HepG2 (cell line): ENCODE measurements at regions not wholly inside any gene's neighbourhood (a gene's known extent, or its start where the extent isn't known, plus 50 kb on each side); places are given as distances from the start of the nearest gene placed in this dataset.

ENCODE experiments used
- ATAC-seq: fragments of 200-7000 bp; cut with Tn5 transposase; 3 replicates; pipeline ENCODE4 v1.9.1; 2020; ENCODE audit warnings: mild to moderate bottlenecking, moderate library complexity
- BruUV-seq: library from RNA; stranded (reverse); fragments of 400-500 nt; replicated peaks from 2 replicates; lab custom pipeline; 2021; lab: Mats Ljungman, UMichigan
- CTCF ChIA-PET: fragments of 300-600 bp; formaldehyde crosslinking; extraction: SDS; loops from one replicate; lab custom pipeline; 2021; ENCODE audit warnings: low total read pairs, inconsistent platforms, low intra/inter-chr PET ratio; lab: Yijun Ruan, JAX
- POLR2A ChIA-PET: fragments of 350-600 bp; sonication (Branson Sonifier 250); formaldehyde crosslinking; loops from one replicate; lab custom pipeline; 2020; ENCODE audit warnings: antibody characterized with exemption, inconsistent platforms; lab: Yijun Ruan, JAX
- DNase-seq: peaks from one replicate; pipeline ENCODE4 v3.0.0-alpha.2; 2015; ENCODE audit warnings: low spot score
- FAIRE-seq: peaks from 3 replicates; lab custom pipeline; 2011; peaks lifted over from hg19 to GRCh38; lab: Jason Lieb, UNC
- H2AFZ ChIP-seq: one replicate; pipeline ENCODE4 v1.6.1; 2011; ENCODE audit warnings: low read length, inconsistent platforms
- H3K27ac ChIP-seq: fragments of 300-600 bp; 3 replicates; pipeline ENCODE4 v1.8.0; 2011; ENCODE audit warnings: mixed run types, mild to moderate bottlenecking, mixed read lengths, low read length, inconsistent platforms; ENCODE audit not compliant: insufficient read depth; ENCODE audit errors: extremely low read length
- H3K27me3 ChIP-seq, 2 experiments: fragments of 200-600 bp in 1 of 2; 2 replicates in 1 of 2; 3 replicates in 1 of 2; pipeline versions ENCODE4 v1.6.0 to v1.8.0; 2011; ENCODE audit warnings: low read length in 2 of 2, mild to moderate bottlenecking in 2 of 2, moderate library complexity in 2 of 2, inconsistent platforms in 1 of 2; ENCODE audit not compliant: insufficient read depth in 2 of 2, control insufficient read depth in 1 of 2
- H3K36me3 ChIP-seq, 2 experiments: fragments of 200-600 bp in 1 of 2; replicated peaks in 1 of 2; 2 replicates in 1 of 2; 3 replicates in 1 of 2; pipeline versions ENCODE4 v1.5.1 to v1.8.0; 2011; ENCODE audit warnings: low read length in 2 of 2, inconsistent platforms in 1 of 2; ENCODE audit not compliant: insufficient read depth in 2 of 2, control insufficient read depth in 1 of 2
- H3K4me1 ChIP-seq: 2 replicates; pipeline ENCODE4 v1.5.1; 2012; ENCODE audit warnings: low read length, inconsistent platforms; ENCODE audit not compliant: insufficient read depth
- H3K4me2 ChIP-seq: 2 replicates; pipeline ENCODE4 v1.6.0; 2011; ENCODE audit warnings: low read depth, low read length, inconsistent platforms
- H3K4me3 ChIP-seq, 3 experiments: fragments of 200-600 bp in 1 of 3; sonication (generic), shearing (Covaris generic) in 1 of 3; replicated peaks in 1 of 3; 2 replicates each; pipeline ENCODE4 v1.5.1; 2011 to 2016; ENCODE audit warnings: low read length in 3 of 3, inconsistent platforms in 2 of 3, low read depth in 2 of 3, mild to moderate bottlenecking in 2 of 3, control low read depth in 1 of 3, mixed read lengths in 1 of 3; ENCODE audit not compliant: insufficient read depth in 1 of 3
- H3K79me2 ChIP-seq: one replicate; pipeline ENCODE4 v1.6.1; 2011; ENCODE audit warnings: low read length, inconsistent platforms; ENCODE audit not compliant: insufficient read depth
- H3K9ac ChIP-seq: 2 replicates; pipeline ENCODE4 v1.6.0; 2011; ENCODE audit warnings: mild to moderate bottlenecking, low read depth, low read length, inconsistent platforms; ENCODE audit not compliant: insufficient read depth
- H3K9me3 ChIP-seq: 2 replicates; pipeline ENCODE4 v1.5.1; 2012; ENCODE audit warnings: mild to moderate bottlenecking, low read length
- H4K20me1 ChIP-seq: 2 replicates; pipeline ENCODE4 v1.6.0; 2011; ENCODE audit warnings: inconsistent platforms, mild to moderate bottlenecking, low read length, moderate library complexity; ENCODE audit not compliant: insufficient read depth
- DR1 ChIP-seq: sonication (generic); formaldehyde crosslinking; IDR thresholded peaks from 2 replicates; pipeline ENCODE4 v1.8.0; 2021; ENCODE audit warnings: mild to moderate bottlenecking, missing genetic modification reagents, inconsistent platforms
- KDM6A ChIP-seq: IDR thresholded peaks from 2 replicates; pipeline ENCODE4 v1.6.1; 2016; ENCODE audit warnings: low read depth
- MLX ChIP-seq: IDR thresholded peaks from 2 replicates; pipeline ENCODE4 v1.6.1; 2016
- PAF1 ChIP-seq: IDR thresholded peaks from 2 replicates; pipeline ENCODE4 v1.6.1; 2016; ENCODE audit warnings: missing genetic modification reagents, missing compliant biosample characterization
- RBAK ChIP-seq: sonication (generic); formaldehyde crosslinking; IDR thresholded peaks from 2 replicates; pipeline ENCODE4 v1.5.1; 2020; ENCODE audit warnings: mild to moderate bottlenecking, missing genetic modification reagents
- ZBTB44 ChIP-seq: sonication (generic); formaldehyde crosslinking; IDR thresholded peaks from 2 replicates; pipeline ENCODE4 v1.4.0; 2020; ENCODE audit warnings: missing genetic modification reagents
- ZSCAN21 ChIP-seq: sonication (generic); formaldehyde crosslinking; IDR thresholded peaks from 2 replicates; pipeline ENCODE4 v1.8.0; 2022; ENCODE audit warnings: mild to moderate bottlenecking, missing genetic modification reagents, moderate library complexity, borderline replicate concordance
- WGBS: methylation state at CpG from one replicate; pipeline ENCODE4 v1.1.6; 2017; ENCODE audit warnings: low lambda C conversion rate; 5-methylcytosine and 5-hydroxymethylcytosine counted together
- in situ Hi-C: cut with HindIII; loops from 2 replicates; pipeline ENCODE4 v1.10.0; 2017; ENCODE audit warnings: low pct_unique_long_range_greater_than_20kb; ENCODE audit not compliant: extremely low pct_ligation_motif_present
- intact Hi-C: fragments of 100-400 bp; cut with micrococcal nuclease; formaldehyde crosslinking; loops from one replicate; pipeline ENCODE4 v1.10.0; 2022; ENCODE audit not compliant: unreplicated experiment
- TF ChIP-seq, protein P1 (sequence below): sonication (generic); formaldehyde crosslinking; IDR thresholded peaks from 2 replicates; pipeline ENCODE4 v1.5.0; 2020; ENCODE audit warnings: mild to moderate bottlenecking, missing genetic modification reagents
- TF ChIP-seq, protein P2 (sequence below): IDR thresholded peaks from 2 replicates; pipeline ENCODE4 v1.6.1; 2016; ENCODE audit warnings: control low read depth

DNA sequence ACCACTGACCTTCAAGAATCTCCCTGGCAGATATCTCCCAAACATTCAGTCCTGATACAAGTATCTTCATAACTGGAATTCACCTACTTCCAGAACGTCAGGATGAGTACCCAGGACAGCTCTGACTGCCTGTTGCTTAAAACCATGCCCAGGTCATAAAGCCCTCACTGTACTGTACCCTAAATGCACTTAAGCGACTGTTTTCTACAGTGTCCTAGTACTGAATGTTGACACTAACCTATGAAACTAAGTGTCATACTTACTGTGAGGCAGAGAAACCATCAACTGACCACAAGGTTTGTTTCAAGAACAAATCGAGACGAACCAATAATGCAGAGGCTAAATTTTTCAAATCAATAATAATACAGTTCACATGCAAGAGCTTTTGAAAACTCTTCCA lies 178.7 kb upstream of the NSMCE3 start:
- no peaks in the 10 kb centered on the region for H3K4me1 ChIP-seq
- H3K4me3 ChIP-seq: no peak overlapping the region
- H3K79me2 ChIP-seq: no peaks in the 10 kb centered on the region
- no TSS peak for BruUV-seq
- FAIRE-seq (no peak), DNase-seq (no peak), ATAC-seq (no peak)
- intact Hi-C loops: no loop called here
- no peaks in the 10 kb centered on the region for H3K36me3 ChIP-seq
- H3K9ac ChIP-seq: no peak overlapping the region
- 0% methylated on average over 4 of the region's 4 CpGs for WGBS
- no peak overlapping the region for H3K27ac ChIP-seq
- H3K9me3 ChIP-seq: no peaks in the 10 kb centered on the region
- H4K20me1 ChIP-seq: no peaks in the 10 kb centered on the region
- peaks cover 1 to 13% of the 10 kb centered on the region in 2 experiments; a peak in 2 of 5 replicates for H3K27me3 ChIP-seq
- no peak overlapping the region for H2AFZ ChIP-seq
- TF ChIP-seq ZBTB44 (CRISPR knock-in tag) (no peak), RBAK (CRISPR knock-in tag) (no peak), MLX (CRISPR knock-in tag) (no peak), ZSCAN21 (CRISPR knock-in tag) (no peak), KDM6A (CRISPR knock-in tag) (no peak), DR1 (CRISPR knock-in tag) (no peak), PAF1 (CRISPR knock-in tag) (no peak)
- TF ChIP-seq, protein P1, sequence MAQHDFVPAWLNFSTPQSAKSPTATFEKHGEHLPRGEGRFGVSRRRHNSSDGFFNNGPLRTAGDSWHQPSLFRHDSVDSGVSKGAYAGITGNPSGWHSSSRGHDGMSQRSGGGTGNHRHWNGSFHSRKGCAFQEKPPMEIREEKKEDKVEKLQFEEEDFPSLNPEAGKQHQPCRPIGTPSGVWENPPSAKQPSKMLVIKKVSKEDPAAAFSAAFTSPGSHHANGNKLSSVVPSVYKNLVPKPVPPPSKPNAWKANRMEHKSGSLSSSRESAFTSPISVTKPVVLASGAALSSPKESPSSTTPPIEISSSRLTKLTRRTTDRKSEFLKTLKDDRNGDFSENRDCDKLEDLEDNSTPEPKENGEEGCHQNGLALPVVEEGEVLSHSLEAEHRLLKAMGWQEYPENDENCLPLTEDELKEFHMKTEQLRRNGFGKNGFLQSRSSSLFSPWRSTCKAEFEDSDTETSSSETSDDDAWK (CRISPR knock-in tag): no peak
- TF ChIP-seq, protein P2, sequence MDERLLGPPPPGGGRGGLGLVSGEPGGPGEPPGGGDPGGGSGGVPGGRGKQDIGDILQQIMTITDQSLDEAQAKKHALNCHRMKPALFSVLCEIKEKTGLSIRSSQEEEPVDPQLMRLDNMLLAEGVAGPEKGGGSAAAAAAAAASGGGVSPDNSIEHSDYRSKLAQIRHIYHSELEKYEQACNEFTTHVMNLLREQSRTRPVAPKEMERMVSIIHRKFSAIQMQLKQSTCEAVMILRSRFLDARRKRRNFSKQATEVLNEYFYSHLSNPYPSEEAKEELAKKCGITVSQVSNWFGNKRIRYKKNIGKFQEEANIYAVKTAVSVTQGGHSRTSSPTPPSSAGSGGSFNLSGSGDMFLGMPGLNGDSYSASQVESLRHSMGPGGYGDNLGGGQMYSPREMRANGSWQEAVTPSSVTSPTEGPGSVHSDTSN (CRISPR knock-in tag): no peak
- POLR2A ChIA-PET: no interaction called here
- CTCF ChIA-PET: no interaction called here
- H3K4me2 ChIP-seq: no peak overlapping the region
- in situ Hi-C loops: no loop called here
